Mesendoderm (in vitro differentiated cells): ENCODE measurements at regions not wholly inside any gene's neighbourhood (a gene's known extent, or its start where the extent isn't known, plus 50 kb on each side); places are given as distances from the start of the nearest gene placed in this dataset.

Experiments used
- DNase-seq: peaks from one replicate; pipeline ENCODE4 v3.0.0; 2013
- H2AK5ac ChIP-seq: 2 replicates; pipeline ENCODE4 v1.6.1; 2013; ENCODE audit warnings: low read length, inconsistent platforms
- H2BK120ac ChIP-seq: 2 replicates; pipeline ENCODE4 v1.6.1; 2013; ENCODE audit warnings: low read depth, mild to moderate bottlenecking, low read length, moderate library complexity, mixed read lengths
- H2BK15ac ChIP-seq: replicated peaks from 2 replicates; pipeline ENCODE4 v1.6.1; 2013; ENCODE audit warnings: low read depth, mild to moderate bottlenecking, moderate library complexity
- H2BK5ac ChIP-seq: 2 replicates; pipeline ENCODE4 v1.6.1; 2013; ENCODE audit warnings: low read length, inconsistent platforms
- H3K18ac ChIP-seq: 2 replicates; pipeline ENCODE4 v1.6.1; 2013; ENCODE audit warnings: mild to moderate bottlenecking, low read length, mixed read lengths
- H3K23ac ChIP-seq: one replicate; pipeline ENCODE4 v1.6.1; 2013; ENCODE audit warnings: low read length
- H3K27ac ChIP-seq: 2 replicates; pipeline ENCODE4 v1.5.1; 2013; ENCODE audit warnings: low read depth, mild to moderate bottlenecking, inconsistent platforms, low read length, moderate library complexity
- H3K27me3 ChIP-seq: 2 replicates; pipeline ENCODE4 v1.6.1; 2013; ENCODE audit warnings: low read length, control low read depth, mild to moderate bottlenecking, inconsistent platforms; ENCODE audit not compliant: insufficient read depth, poor library complexity
- H3K36me3 ChIP-seq: 2 replicates; pipeline ENCODE4 v1.6.1; 2013; ENCODE audit warnings: low read length, inconsistent platforms; ENCODE audit not compliant: control insufficient read depth, insufficient read depth
- H3K4ac ChIP-seq: one replicate; pipeline ENCODE4 v1.6.1; 2013; ENCODE audit warnings: low read depth, mild to moderate bottlenecking, low read length, moderate library complexity
- H3K4me1 ChIP-seq: 2 replicates; pipeline ENCODE4 v1.6.1; 2013; ENCODE audit warnings: low read depth, low read length, inconsistent platforms; ENCODE audit not compliant: control insufficient read depth
- H3K4me2 ChIP-seq: 2 replicates; pipeline ENCODE4 v1.6.1; 2013; ENCODE audit warnings: low read length
- H3K4me3 ChIP-seq: 2 replicates; pipeline ENCODE4 v1.5.1; 2013; ENCODE audit warnings: mild to moderate bottlenecking, low read length
- H3K56ac ChIP-seq: one replicate; pipeline ENCODE4 v1.6.1; 2013; ENCODE audit warnings: low read length
- H3K79me1 ChIP-seq: 2 replicates; pipeline ENCODE4 v1.6.1; 2013; ENCODE audit warnings: low read length, inconsistent platforms
- H3K79me2 ChIP-seq: 2 replicates; pipeline ENCODE4 v1.6.1; 2013; ENCODE audit warnings: mild to moderate bottlenecking, low read length; ENCODE audit not compliant: control insufficient read depth, insufficient read depth
- H3K9ac ChIP-seq: 2 replicates; pipeline ENCODE4 v1.6.1; 2013; ENCODE audit warnings: low read length, inconsistent platforms
- H4K5ac ChIP-seq: one replicate; pipeline ENCODE4 v1.6.1; 2013; ENCODE audit warnings: low read length
- H4K8ac ChIP-seq: one replicate; pipeline ENCODE4 v1.6.1; 2013; ENCODE audit warnings: low read depth, mild to moderate bottlenecking, control low read depth, low read length, moderate library complexity
- WGBS: extraction: QIAGEN DNeasy Blood & Tissue Kit; methylation state at CpG from one replicate; pipeline ENCODE4 v1.1.7; 2013; ENCODE audit warnings: low lambda C conversion rate, missing lambda C conversion rate; ENCODE audit not compliant: insufficient coverage; ENCODE audit errors: extremely low coverage; 5-methylcytosine and 5-hydroxymethylcytosine counted together

DNA sequence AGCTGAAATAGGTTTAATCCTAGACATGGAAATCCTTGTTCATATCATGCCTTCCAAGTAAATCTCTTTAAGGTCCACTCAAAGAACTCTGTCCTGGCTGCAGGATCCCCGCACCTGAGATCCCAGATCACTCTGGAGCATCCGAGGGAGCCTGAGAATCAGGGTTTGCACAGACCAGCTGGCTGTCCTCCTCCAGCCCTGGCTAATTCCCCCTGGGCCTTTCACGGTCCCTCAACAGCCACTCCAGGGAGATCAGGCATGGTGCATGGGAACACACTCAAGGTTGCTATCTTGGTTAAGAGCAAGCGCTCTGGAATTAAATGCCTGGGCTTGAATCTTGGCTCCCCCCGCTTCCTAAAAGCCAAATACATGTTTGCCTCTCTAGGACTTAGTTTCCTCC lies 130.8 kb downstream of the IRS2 start:
- H3K23ac ChIP-seq: no peak overlapping the region
- no peak overlapping the region for H2BK15ac ChIP-seq
- no peak overlapping the region for H3K27ac ChIP-seq
- no peak overlapping the region for H2BK5ac ChIP-seq
- H4K5ac ChIP-seq: no peak overlapping the region
- H3K4me3 ChIP-seq: no peak overlapping the region
- DNase-seq: no peak
- H3K79me1 ChIP-seq: no peaks in the 10 kb centered on the region
- H3K79me2 ChIP-seq: no peaks in the 10 kb centered on the region
- no peak overlapping the region for H3K56ac ChIP-seq
- no peak overlapping the region for H2AK5ac ChIP-seq
- H3K36me3 ChIP-seq: no peaks in the 10 kb centered on the region
- H3K27me3 ChIP-seq: no peaks in the 10 kb centered on the region
- no peak overlapping the region for H3K4ac ChIP-seq
- no peaks in the 10 kb centered on the region for H3K4me1 ChIP-seq
- H3K9ac ChIP-seq: no peak overlapping the region
- H2BK120ac ChIP-seq: no peak overlapping the region
- no peak overlapping the region for H3K18ac ChIP-seq
- H3K4me2 ChIP-seq: no peak overlapping the region
- no peak overlapping the region for H4K8ac ChIP-seq
- WGBS: no CpG with 5 or more reads among the region's 5 CpGs

DNA sequence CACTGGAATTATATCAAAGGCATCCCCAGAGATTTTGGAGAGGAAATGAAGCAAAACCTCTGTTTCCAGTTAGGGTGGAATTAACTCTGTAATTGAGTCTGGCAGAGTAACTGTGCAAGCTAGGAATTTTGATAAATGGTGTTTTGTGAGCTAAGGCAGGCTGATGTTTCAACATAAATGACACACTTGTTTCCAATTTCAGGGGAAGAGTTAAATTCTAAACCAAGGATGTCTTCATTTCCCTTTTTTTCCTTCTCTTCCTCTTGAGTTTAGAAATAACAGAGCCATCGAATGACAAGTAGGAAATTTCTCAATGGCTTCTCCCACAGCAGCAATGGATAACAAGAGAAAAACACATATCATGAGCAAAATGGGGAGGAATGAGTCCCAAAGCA lies 131.2 kb downstream of the IRS2 start:
- WGBS: no CpG with 5 or more reads among the region's 1 CpG
- H4K8ac ChIP-seq: no peak overlapping the region
- H3K27ac ChIP-seq: no peak overlapping the region
- H3K56ac ChIP-seq: no peak overlapping the region
- no peak overlapping the region for H4K5ac ChIP-seq
- no peak overlapping the region for H2AK5ac ChIP-seq
- H3K36me3 ChIP-seq: no peaks in the 10 kb centered on the region
- no peak overlapping the region for H3K4me2 ChIP-seq
- H3K23ac ChIP-seq: no peak overlapping the region
- no peaks in the 10 kb centered on the region for H3K4me1 ChIP-seq
- H2BK5ac ChIP-seq: no peak overlapping the region
- H3K79me1 ChIP-seq: no peaks in the 10 kb centered on the region
- H3K27me3 ChIP-seq: no peaks in the 10 kb centered on the region
- H3K9ac ChIP-seq: no peak overlapping the region
- no peaks in the 10 kb centered on the region for H3K79me2 ChIP-seq
- H3K4ac ChIP-seq: no peak overlapping the region
- H3K4me3 ChIP-seq: no peak overlapping the region
- no peak overlapping the region for H2BK120ac ChIP-seq
- H3K18ac ChIP-seq: no peak overlapping the region
- no peak overlapping the region for H2BK15ac ChIP-seq
- no peak for DNase-seq

DNA sequence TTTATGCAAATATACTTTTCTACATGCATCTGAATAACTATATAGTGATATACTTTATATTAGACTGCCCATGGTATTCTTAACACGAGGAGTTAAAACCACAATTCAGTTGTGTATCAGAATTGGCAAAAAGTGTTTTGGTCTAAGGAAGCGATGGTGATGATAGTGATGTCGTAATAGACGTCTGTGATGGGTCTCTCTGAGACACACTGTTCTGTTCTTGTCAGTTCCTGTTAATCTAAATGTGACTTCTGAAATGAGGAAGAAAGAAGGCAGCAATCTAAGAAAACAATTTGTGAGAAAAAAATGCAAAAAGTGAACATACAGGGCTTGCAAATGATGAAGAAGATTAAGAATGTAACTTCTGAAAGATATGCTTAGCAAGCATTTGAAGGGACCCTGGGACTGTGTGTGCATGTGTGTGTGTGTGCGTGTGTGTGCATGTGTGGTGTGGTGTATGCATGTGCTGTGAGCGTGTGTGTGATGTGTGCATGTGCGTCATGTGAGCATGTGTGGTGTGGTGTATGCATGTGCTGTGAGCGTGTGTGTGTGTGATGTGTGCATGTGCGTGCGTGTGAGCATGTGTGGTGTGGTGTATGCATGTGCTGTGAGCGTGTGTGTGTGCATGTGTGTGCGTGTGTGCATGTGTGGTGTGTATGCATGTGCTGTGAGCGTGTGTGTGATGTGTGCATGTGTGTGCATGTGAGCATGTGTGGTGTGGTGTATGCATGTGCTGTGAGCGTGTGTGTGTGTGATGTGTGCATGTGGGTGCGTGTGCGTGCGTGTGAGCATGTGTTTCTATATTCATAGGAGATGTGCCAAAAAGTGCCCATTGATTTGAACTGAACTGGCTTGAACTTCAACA lies 131.8 kb downstream of the IRS2 start:
- Histone ChIP-seq H3K4me3 (no peak overlapping the region), H3K4me1 (no peaks in the 10 kb centered on the region), H3K27me3 (no peaks in the 10 kb centered on the region), H3K27ac (no peak overlapping the region), H3K4me2 (no peak overlapping the region), H3K23ac (no peak overlapping the region), H3K36me3 (no peaks in the 10 kb centered on the region), H2BK120ac (no peak overlapping the region), H3K56ac (no peak overlapping the region), H3K18ac (no peak overlapping the region), H3K79me1 (no peaks in the 10 kb centered on the region), H2AK5ac (no peak overlapping the region), H2BK5ac (no peak overlapping the region), H3K79me2 (no peaks in the 10 kb centered on the region), H2BK15ac (no peak overlapping the region), H3K4ac (no peak overlapping the region), H4K8ac (no peak overlapping the region), H4K5ac (no peak overlapping the region), H3K9ac (no peak overlapping the region)
- no peak for DNase-seq
- WGBS: 100% methylated on average over 2 of the region's 17 CpGs

DNA sequence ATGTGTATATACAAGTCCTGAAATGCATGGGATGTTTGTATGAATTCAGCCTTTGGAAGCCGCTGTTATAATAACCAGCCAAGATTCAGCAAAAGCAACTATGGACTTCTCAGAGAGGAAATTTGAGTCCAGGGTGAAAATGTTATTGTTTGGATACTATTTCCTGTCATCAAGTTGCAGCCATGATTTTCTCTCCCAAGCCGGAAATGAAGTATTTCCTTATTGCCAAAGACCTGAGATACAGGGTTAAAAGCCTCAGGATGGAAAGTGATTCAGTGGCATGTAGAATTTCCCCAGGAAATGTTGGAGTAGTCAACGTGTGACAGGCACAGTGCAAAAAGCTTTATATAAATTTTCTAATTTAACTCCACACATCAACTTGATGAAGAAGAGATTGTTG lies 133.9 kb downstream of the IRS2 start:
- Histone ChIP-seq H3K4ac (no peak overlapping the region), H3K4me3 (no peak overlapping the region), H3K4me1 (no peaks in the 10 kb centered on the region), H3K27ac (no peak overlapping the region), H3K36me3 (no peaks in the 10 kb centered on the region), H2AK5ac (no peak overlapping the region), H3K27me3 (no peaks in the 10 kb centered on the region), H2BK15ac (no peak overlapping the region), H4K8ac (no peak overlapping the region), H3K56ac (no peak overlapping the region), H3K18ac (no peak overlapping the region), H2BK5ac (no peak overlapping the region), H3K79me2 (no peaks in the 10 kb centered on the region), H2BK120ac (no peak overlapping the region), H3K9ac (no peak overlapping the region), H3K23ac (no peak overlapping the region), H4K5ac (no peak overlapping the region), H3K79me1 (no peaks in the 10 kb centered on the region), H3K4me2 (no peak overlapping the region)
- no CpG with 5 or more reads among the region's 3 CpGs for WGBS
- no peak for DNase-seq

DNA sequence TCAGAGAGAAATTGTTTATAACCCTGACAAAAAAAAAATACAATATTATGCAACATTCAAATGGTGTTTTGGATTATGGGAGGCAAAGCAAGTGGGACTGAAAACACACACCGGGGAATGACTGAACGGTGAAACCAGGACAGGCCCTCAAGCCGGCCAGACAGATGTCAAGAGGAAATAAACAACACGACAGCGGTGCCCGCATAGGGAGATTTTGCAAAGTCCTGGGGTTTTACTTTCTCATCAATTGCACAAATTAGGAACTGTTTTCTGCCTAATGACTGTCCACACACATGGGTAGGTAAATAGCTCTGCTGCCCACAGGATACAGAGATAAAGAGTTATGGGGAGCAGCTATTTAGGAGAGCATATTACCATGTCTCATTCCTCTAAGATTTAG lies 134.5 kb downstream of the IRS2 start:
- Histone ChIP-seq H2BK120ac (no peak overlapping the region), H3K9ac (no peak overlapping the region), H3K56ac (no peak overlapping the region), H3K4me3 (no peak overlapping the region), H2BK5ac (no peak overlapping the region), H3K79me2 (no peaks in the 10 kb centered on the region), H3K27ac (no peak overlapping the region), H2BK15ac (no peak overlapping the region), H3K23ac (no peak overlapping the region), H3K79me1 (no peaks in the 10 kb centered on the region), H2AK5ac (no peak overlapping the region), H3K27me3 (no peaks in the 10 kb centered on the region), H3K4me2 (no peak overlapping the region), H3K18ac (no peak overlapping the region), H3K36me3 (no peaks in the 10 kb centered on the region), H4K8ac (no peak overlapping the region), H3K4ac (no peak overlapping the region), H4K5ac (no peak overlapping the region), H3K4me1 (no peaks in the 10 kb centered on the region)
- WGBS: no CpG with 5 or more reads among the region's 6 CpGs
- DNase-seq: no peak

DNA sequence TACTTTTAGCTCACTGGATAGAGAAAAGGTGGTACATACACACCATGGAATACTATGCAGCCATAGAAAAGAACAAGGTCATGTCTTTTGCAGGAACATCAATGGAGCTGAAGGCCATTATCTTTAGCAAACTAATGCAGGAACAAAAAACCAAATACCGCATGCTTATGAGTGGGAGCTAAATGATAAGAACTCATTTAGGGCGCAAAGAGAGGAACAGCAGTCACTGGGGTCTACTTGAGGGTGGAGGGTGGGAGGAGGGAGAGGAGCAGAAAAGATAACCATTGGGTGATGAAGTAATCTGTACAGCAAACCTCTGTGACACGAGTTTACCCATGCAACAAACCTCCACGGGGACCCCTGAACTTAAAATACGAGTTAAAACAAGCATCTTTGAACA lies 135.1 kb downstream of the IRS2 start:
- Histone ChIP-seq H2BK15ac (no peak overlapping the region), H3K27ac (no peak overlapping the region), H2AK5ac (no peak overlapping the region), H3K27me3 (no peaks in the 10 kb centered on the region), H4K5ac (no peak overlapping the region), H3K79me1 (no peaks in the 10 kb centered on the region), H3K4ac (no peak overlapping the region), H3K18ac (no peak overlapping the region), H2BK5ac (no peak overlapping the region), H3K79me2 (no peaks in the 10 kb centered on the region), H3K56ac (no peak overlapping the region), H3K36me3 (no peaks in the 10 kb centered on the region), H3K4me2 (no peak overlapping the region), H3K23ac (no peak overlapping the region), H3K4me3 (no peak overlapping the region), H2BK120ac (no peak overlapping the region), H4K8ac (no peak overlapping the region), H3K9ac (no peak overlapping the region), H3K4me1 (no peaks in the 10 kb centered on the region)
- WGBS: no CpG with 5 or more reads among the region's 5 CpGs
- no peak for DNase-seq
